Mucosa of rectum (tissue), 2 donors: ENCODE measurements at regions not wholly inside any gene's neighbourhood (a gene's known extent, or its start where the extent isn't known, plus 50 kb on each side); places are given as distances from the start of the nearest gene placed in this dataset.

Source experiments
- H3K27ac ChIP-seq, 2 donors: one replicate each; pipeline ENCODE4 v1.7.0; 2013; ENCODE audit warnings: inconsistent platforms in 2 of 2, low read depth in 2 of 2, low read length in 2 of 2
- H3K27me3 ChIP-seq, 2 donors: one replicate each; pipeline ENCODE4 v1.7.0; 2013; ENCODE audit warnings: low read length in 2 of 2; ENCODE audit not compliant: control insufficient read depth in 2 of 2, insufficient read depth in 2 of 2
- H3K36me3 ChIP-seq, 2 donors: one replicate each; pipeline ENCODE4 v1.7.0; 2013; ENCODE audit warnings: low read length in 2 of 2; ENCODE audit not compliant: control insufficient read depth in 2 of 2, insufficient read depth in 2 of 2
- H3K4me1 ChIP-seq, 2 donors: one replicate each; pipeline ENCODE4 v1.7.0; 2013; ENCODE audit warnings: low read length in 2 of 2, mild to moderate bottlenecking in 1 of 2; ENCODE audit not compliant: control insufficient read depth in 2 of 2, insufficient read depth in 2 of 2
- H3K4me3 ChIP-seq, 2 donors: one replicate each; pipeline ENCODE4 v1.7.0; 2013; ENCODE audit warnings: low read length in 2 of 2
- H3K9ac ChIP-seq, 2 donors: one replicate each; pipeline ENCODE4 v1.7.0; 2013; ENCODE audit warnings: low read length in 2 of 2, low read depth in 1 of 2, mild to moderate bottlenecking in 1 of 2
- H3K9me3 ChIP-seq, 2 donors: one replicate each; pipeline ENCODE4 v1.7.0; 2013; ENCODE audit warnings: low read length in 2 of 2; ENCODE audit not compliant: control insufficient read depth in 2 of 2
- donor health status: healthy.
- donor health status: Normal muscosa, but diverticular disease.

- Histone ChIP-seq H3K9ac (no peak overlapping the region), H3K9me3 (no peaks in the 10 kb centered on the region), H3K27me3 (no peaks in the 10 kb centered on the region), H3K4me3 (no peak overlapping the region), H3K36me3 (no peaks in the 10 kb centered on the region), H3K4me1 (peaks cover 2 to 9% of the 10 kb centered on the region in 2 donors), H3K27ac (no peak overlapping the region)
Measured at GRCh38 chr10:57864765-57865680, 402.7 kb downstream of the IPMK start.

- H3K27ac ChIP-seq, result no peak overlapping the region
- H3K9me3 ChIP-seq, result no peaks in the 10 kb centered on the region
- no peak overlapping the region for H3K4me3 ChIP-seq
- H3K4me1 ChIP-seq, result no peaks in the 10 kb centered on the region
- no peak overlapping the region for H3K9ac ChIP-seq
- no peaks in the 10 kb centered on the region for H3K27me3 ChIP-seq
- H3K36me3 ChIP-seq, result no peaks in the 10 kb centered on the region
Measured at GRCh38 chr10:57849691-57850357, 417.9 kb downstream of the IPMK start.

- Histone ChIP-seq H3K4me3 (no peak overlapping the region), H3K27me3 (no peaks in the 10 kb centered on the region), H3K27ac (no peak overlapping the region), H3K4me1 (no peaks in the 10 kb centered on the region), H3K9me3 (no peaks in the 10 kb centered on the region), H3K9ac (no peak overlapping the region), H3K36me3 (no peaks in the 10 kb centered on the region)
Measured at GRCh38 chr10:57846307-57847065, 421.2 kb downstream of the IPMK start.

- H3K4me3 ChIP-seq, result no peak overlapping the region
- H3K9ac ChIP-seq, result no peak overlapping the region
- no peaks in the 10 kb centered on the region for H3K4me1 ChIP-seq
- H3K9me3 ChIP-seq, result no peaks in the 10 kb centered on the region
- no peaks in the 10 kb centered on the region for H3K27me3 ChIP-seq
- H3K27ac ChIP-seq, result no peak overlapping the region
- no peaks in the 10 kb centered on the region for H3K36me3 ChIP-seq
Measured at GRCh38 chr10:57844387-57844998, 423.2 kb downstream of the IPMK start.

GRCh38 chr10:57830877-57831560 is 436.7 kb downstream of the IPMK start:
- Histone ChIP-seq H3K36me3 (no peaks in the 10 kb centered on the region), H3K9me3 (no peaks in the 10 kb centered on the region), H3K27ac (no peak overlapping the region), H3K4me1 (no peaks in the 10 kb centered on the region), H3K4me3 (no peak overlapping the region), H3K9ac (no peak overlapping the region), H3K27me3 (no peaks in the 10 kb centered on the region)

GRCh38 chr10:57825015-57825414 is 442.7 kb downstream of the IPMK start:
- Histone ChIP-seq H3K4me3 (no peak overlapping the region), H3K36me3 (no peaks in the 10 kb centered on the region), H3K9me3 (no peaks in the 10 kb centered on the region), H3K9ac (no peak overlapping the region), H3K27ac (no peak overlapping the region), H3K4me1 (no peaks in the 10 kb centered on the region), H3K27me3 (no peaks in the 10 kb centered on the region)

- H3K9ac ChIP-seq, result no peak overlapping the region
- H3K4me3 ChIP-seq, result no peak overlapping the region
- H3K4me1 ChIP-seq, result no peaks in the 10 kb centered on the region
- H3K27me3 ChIP-seq, result no peaks in the 10 kb centered on the region
- no peaks in the 10 kb centered on the region for H3K36me3 ChIP-seq
- no peak overlapping the region for H3K27ac ChIP-seq
- no peaks in the 10 kb centered on the region for H3K9me3 ChIP-seq
Measured at GRCh38 chr10:57823398-57823797, 444.3 kb downstream of the IPMK start.

GRCh38 chr10:57822965-57823364 is 444.7 kb downstream of the IPMK start:
- Histone ChIP-seq H3K27ac (no peak overlapping the region), H3K36me3 (no peaks in the 10 kb centered on the region)

GRCh38 chr10:57818522-57818921 is 449.2 kb downstream of the IPMK start:
- no peak overlapping the region for H3K27ac ChIP-seq
- H3K36me3 ChIP-seq, result no peaks in the 10 kb centered on the region
- no peak overlapping the region for H3K4me3 ChIP-seq
- H3K27me3 ChIP-seq, result no peaks in the 10 kb centered on the region
- no peaks in the 10 kb centered on the region for H3K9me3 ChIP-seq
- no peaks in the 10 kb centered on the region for H3K4me1 ChIP-seq
- H3K9ac ChIP-seq, result no peak overlapping the region

More at GRCh38 chr10:57822965-57823364, 444.7 kb downstream of the IPMK start:
- Histone ChIP-seq H3K27me3 (no peaks in the 10 kb centered on the region), H3K9me3 (no peaks in the 10 kb centered on the region), H3K9ac (no peak overlapping the region), H3K4me3 (no peak overlapping the region), H3K4me1 (no peaks in the 10 kb centered on the region)
